GM12891 (cell line): ENCODE measurements at regions not wholly inside any gene's neighbourhood (a gene's known extent, or its start where the extent isn't known, plus 50 kb on each side); places are given as distances from the start of the nearest gene placed in this dataset.

Source experiments
- POLR2A ChIP-seq: IDR thresholded peaks from 2 replicates; pipeline ENCODE4 v1.6.1; 2011; ENCODE audit warnings: low read depth, low read length, control low read depth
- POLR2AphosphoS5 ChIP-seq: IDR thresholded peaks from 2 replicates; pipeline ENCODE4 v1.6.1; 2011; ENCODE audit warnings: low read depth, low read length, control low read depth
- POU2F2 ChIP-seq: IDR thresholded peaks from 2 replicates; pipeline ENCODE4 v1.6.1; 2011; ENCODE audit warnings: low read depth, mild to moderate bottlenecking, control low read depth, low read length, moderate library complexity
- TAF1 ChIP-seq: IDR thresholded peaks from 2 replicates; pipeline ENCODE4 v1.6.1; 2011; ENCODE audit warnings: low read depth, low read length, control low read depth

- TF ChIP-seq POLR2A (no peak), POU2F2 (no peak), POLR2AphosphoS5 (no peak), TAF1 (no peak)
Observed at GRCh38 chr5:33148076-33148513, 292.7 kb upstream of the TARS1 start.
